Right lobe of liver (tissue), 6 donors: ENCODE measurements at regions not wholly inside any gene's neighbourhood (a gene's known extent, or its start where the extent isn't known, plus 50 kb on each side); places are given as distances from the start of the nearest gene placed in this dataset.

ENCODE experiments used
- ATAC-seq, 4 donors: fragments of 200-7000 bp; cut with Tn5 transposase; one replicate each; pipeline ENCODE4 v1.9.1; 2020; ENCODE audit warnings: mild to moderate bottlenecking in 4 of 4, moderate library complexity in 4 of 4
- DNase-seq, 3 donors: peaks; one replicate each; pipeline ENCODE4 v3.0.0-alpha.2; 2020
- H3K27ac ChIP-seq, 3 donors: fragments of 200-600 bp; one replicate each; pipeline ENCODE4 v1.8.0; 2022
- H3K27me3 ChIP-seq, 2 donors: fragments of 200-600 bp; one replicate each; pipeline ENCODE4 v1.8.0; 2022
- H3K36me3 ChIP-seq, 4 donors: fragments of 200-600 bp; sonication (generic) in 1 of 4; one replicate each; pipeline versions ENCODE4 v1.5.1 to v1.8.0; 2017 to 2022; ENCODE audit warnings: control low read depth in 1 of 4
- H3K4me1 ChIP-seq, 4 donors: fragments of 200-600 bp; sonication (generic) in 1 of 4; one replicate each; pipeline versions ENCODE4 v1.5.1 to v1.8.0; 2017 to 2022; ENCODE audit warnings: control low read depth in 1 of 4
- H3K4me3 ChIP-seq, 3 donors: fragments of 200-600 bp; one replicate each; pipeline ENCODE4 v1.8.0; 2022
- H3K9me3 ChIP-seq, 4 donors: fragments of 200-600 bp; sonication (generic) in 1 of 4; one replicate each; pipeline versions ENCODE4 v1.5.1 to v1.8.0; 2017 to 2022; ENCODE audit warnings: control low read depth in 1 of 4
- POLR2A ChIP-seq: fragments of 450-650 bp; IDR thresholded peaks from one replicate; pipeline ENCODE4 v1.6.1; 2017; ENCODE audit warnings: antibody characterized with exemption, mild to moderate bottlenecking
- WGBS: methylation state at CpG from one replicate; pipeline ENCODE4 v1.1.6; 2018; ENCODE audit warnings: low coverage, low lambda C conversion rate; ENCODE audit not compliant: insufficient coverage; ENCODE audit errors: missing lambda C conversion rate; 5-methylcytosine and 5-hydroxymethylcytosine counted together
- intact Hi-C, 2 donors: fragments of 100-400 bp; cut with DNase I; formaldehyde crosslinking; loops; one replicate each; pipeline versions ENCODE4 v1.11.2 to v1.14.1; 2022
- TF ChIP-seq, protein P1 (sequence below), 4 donors: fragments of 200-600 bp in 3 of 4; fragments of 450-650 bp in 1 of 4; IDR thresholded peaks; one replicate each; pipeline versions ENCODE4 v1.5.1 to v1.8.0; 2016 to 2022; ENCODE audit warnings: antibody characterized with exemption in 4 of 4, mild to moderate bottlenecking in 2 of 4
- donor health status: DM: no; HTN: yes; CAD: no.
- donor health status: DM: no; HTN: no; CAD: no.
- donor health status: DM: no; HTN: no; CAD: no.
- donor health status: DM: no; HTN: yes; CAD: no.
- donor health status: DM: no; HTN: yes; CAD: no.

DNA sequence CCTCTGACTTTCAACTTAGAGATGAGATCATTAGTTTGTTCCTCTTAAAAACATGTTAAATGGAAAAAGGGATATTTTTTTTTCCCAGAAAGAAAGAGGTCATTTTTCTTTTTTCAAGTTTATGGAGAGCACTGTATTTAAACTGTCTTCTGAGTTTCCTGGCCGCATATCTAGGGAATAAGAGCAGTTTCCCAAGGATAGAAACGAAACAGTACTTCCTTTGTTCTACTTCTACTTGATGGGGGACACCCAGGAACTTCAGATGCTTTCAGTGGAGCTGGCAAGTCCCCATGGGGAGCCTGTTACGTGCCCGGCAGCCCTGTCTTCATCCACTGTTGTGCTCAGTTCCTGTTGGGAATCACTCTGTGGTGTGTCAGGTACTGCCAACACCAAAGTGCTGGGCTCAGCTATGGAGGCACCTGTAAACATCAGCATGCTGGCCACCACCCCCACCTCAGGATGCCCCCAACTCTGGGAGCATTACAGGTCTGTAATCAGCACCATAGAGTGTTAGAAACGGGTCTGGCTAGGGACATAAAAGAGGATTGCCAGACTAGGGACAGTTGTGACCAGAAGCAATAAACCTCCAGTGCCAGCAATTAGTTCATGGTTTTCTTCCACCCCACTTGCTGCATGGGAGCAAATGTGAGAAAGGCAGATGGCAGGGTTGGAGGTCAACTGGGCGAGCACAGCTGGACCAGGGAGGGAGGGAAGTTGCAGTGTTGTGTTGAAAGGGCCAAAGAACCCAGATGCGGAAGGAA is 221.7 kb upstream of the ECI2 start:
- DNase-seq, result no peak
- no peak for ATAC-seq
- 41% methylated on average over 6 of the region's 7 CpGs for WGBS

GRCh38 chr6:4355241-4355640 is 219.9 kb upstream of the ECI2 start:
- 39% methylated on average over 5 of the region's 5 CpGs for WGBS
- no peaks in the 10 kb centered on the region for H3K4me1 ChIP-seq
- no peaks in the 10 kb centered on the region for H3K9me3 ChIP-seq
- H3K27ac ChIP-seq, result no peak overlapping the region
- no peaks in the 10 kb centered on the region for H3K36me3 ChIP-seq
- no peaks in the 10 kb centered on the region for H3K27me3 ChIP-seq
- ATAC-seq (no peak), DNase-seq (no peak)
- intact Hi-C loops, result no loop called here
- TF ChIP-seq POLR2A, result no peak
- TF ChIP-seq, protein P1, sequence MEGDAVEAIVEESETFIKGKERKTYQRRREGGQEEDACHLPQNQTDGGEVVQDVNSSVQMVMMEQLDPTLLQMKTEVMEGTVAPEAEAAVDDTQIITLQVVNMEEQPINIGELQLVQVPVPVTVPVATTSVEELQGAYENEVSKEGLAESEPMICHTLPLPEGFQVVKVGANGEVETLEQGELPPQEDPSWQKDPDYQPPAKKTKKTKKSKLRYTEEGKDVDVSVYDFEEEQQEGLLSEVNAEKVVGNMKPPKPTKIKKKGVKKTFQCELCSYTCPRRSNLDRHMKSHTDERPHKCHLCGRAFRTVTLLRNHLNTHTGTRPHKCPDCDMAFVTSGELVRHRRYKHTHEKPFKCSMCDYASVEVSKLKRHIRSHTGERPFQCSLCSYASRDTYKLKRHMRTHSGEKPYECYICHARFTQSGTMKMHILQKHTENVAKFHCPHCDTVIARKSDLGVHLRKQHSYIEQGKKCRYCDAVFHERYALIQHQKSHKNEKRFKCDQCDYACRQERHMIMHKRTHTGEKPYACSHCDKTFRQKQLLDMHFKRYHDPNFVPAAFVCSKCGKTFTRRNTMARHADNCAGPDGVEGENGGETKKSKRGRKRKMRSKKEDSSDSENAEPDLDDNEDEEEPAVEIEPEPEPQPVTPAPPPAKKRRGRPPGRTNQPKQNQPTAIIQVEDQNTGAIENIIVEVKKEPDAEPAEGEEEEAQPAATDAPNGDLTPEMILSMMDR (IDR thresholded peaks at IDR 0.05), result no peak
- H3K4me3 ChIP-seq, result no peak overlapping the region

More for the DNA sequence above, 221.7 kb upstream of the ECI2 start:
- H3K9me3 ChIP-seq, result no peaks in the 10 kb centered on the region
- intact Hi-C loops, result no loop called here
- TF ChIP-seq, protein P1 (IDR thresholded peaks at IDR 0.05), result no peak
- TF ChIP-seq POLR2A, result no peak
- H3K27ac ChIP-seq, result no peak overlapping the region
- H3K27me3 ChIP-seq, result no peaks in the 10 kb centered on the region
- H3K4me3 ChIP-seq, result no peak overlapping the region
- H3K4me1 ChIP-seq, result no peaks in the 10 kb centered on the region
- H3K36me3 ChIP-seq, result no peaks in the 10 kb centered on the region

- TF ChIP-seq POLR2A, result no peak
- TF ChIP-seq, protein P1 (IDR thresholded peaks at IDR 0.05), result no peak
- Histone ChIP-seq H3K27ac (no peak overlapping the region), H3K4me1 (no peaks in the 10 kb centered on the region), H3K36me3 (no peaks in the 10 kb centered on the region), H3K9me3 (no peaks in the 10 kb centered on the region), H3K4me3 (no peak overlapping the region), H3K27me3 (no peaks in the 10 kb centered on the region)
- intact Hi-C loops, result no loop called here
- DNase-seq, result no peak
- no peak for ATAC-seq
- 42% methylated on average over 3 of the region's 7 CpGs for WGBS
These were observed 218.8 kb upstream of the ECI2 start for GRCh38 chr6:4354181-4354580.

- Histone ChIP-seq H3K4me1 (no peaks in the 10 kb centered on the region), H3K4me3 (no peak overlapping the region), H3K27me3 (no peaks in the 10 kb centered on the region), H3K9me3 (no peaks in the 10 kb centered on the region), H3K27ac (no peak overlapping the region), H3K36me3 (no peaks in the 10 kb centered on the region)
- DNase-seq (no peak), ATAC-seq (no peak)
- WGBS, result 90% methylated on average over 2 of the region's 6 CpGs
- TF ChIP-seq POLR2A, result no peak
- TF ChIP-seq, protein P1 (IDR thresholded peaks at IDR 0.05), result no peak
- intact Hi-C loops, result no loop called here
These were observed 217.4 kb upstream of the ECI2 start for GRCh38 chr6:4352731-4353130.
